ENCODE measurements at regions not wholly inside any gene's neighbourhood (a gene's known extent, or its start where the extent isn't known, plus 50 kb on each side); places are given as distances from the start of the nearest gene placed in this dataset.

DNA sequence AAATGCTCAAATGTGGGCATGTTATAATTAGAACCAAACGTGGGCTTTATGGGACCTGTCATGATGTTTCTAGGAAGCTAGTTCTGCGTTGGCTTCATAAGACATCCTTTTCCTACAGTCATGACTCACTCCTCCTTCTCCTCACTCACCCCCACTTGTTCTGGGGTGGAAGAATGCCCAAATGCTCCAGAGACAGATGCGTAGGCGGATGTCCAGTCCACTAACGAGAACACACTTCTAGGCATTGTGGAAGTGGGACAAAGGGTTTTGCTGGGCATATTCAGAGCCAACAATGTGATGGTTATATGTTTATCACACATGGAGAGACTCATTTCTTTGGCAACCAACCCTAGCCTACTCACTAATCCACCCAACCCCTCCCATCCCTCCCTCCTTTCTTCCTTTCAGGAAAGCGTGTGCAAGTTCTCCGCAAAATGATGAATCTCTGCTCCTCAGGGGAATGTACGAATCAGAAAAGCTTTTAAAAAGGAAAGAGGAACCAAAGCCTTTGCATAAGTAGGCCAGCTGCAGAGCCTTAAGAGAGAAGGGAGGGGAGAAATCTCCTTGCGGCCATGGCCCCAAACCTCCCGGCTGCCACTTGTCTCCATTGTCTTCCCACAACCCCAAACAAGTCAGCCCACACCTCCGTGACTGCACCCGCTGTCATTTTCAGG, 123.0 kb upstream of the SPRED1 start:
- TF ChIP-seq, protein P1, sequence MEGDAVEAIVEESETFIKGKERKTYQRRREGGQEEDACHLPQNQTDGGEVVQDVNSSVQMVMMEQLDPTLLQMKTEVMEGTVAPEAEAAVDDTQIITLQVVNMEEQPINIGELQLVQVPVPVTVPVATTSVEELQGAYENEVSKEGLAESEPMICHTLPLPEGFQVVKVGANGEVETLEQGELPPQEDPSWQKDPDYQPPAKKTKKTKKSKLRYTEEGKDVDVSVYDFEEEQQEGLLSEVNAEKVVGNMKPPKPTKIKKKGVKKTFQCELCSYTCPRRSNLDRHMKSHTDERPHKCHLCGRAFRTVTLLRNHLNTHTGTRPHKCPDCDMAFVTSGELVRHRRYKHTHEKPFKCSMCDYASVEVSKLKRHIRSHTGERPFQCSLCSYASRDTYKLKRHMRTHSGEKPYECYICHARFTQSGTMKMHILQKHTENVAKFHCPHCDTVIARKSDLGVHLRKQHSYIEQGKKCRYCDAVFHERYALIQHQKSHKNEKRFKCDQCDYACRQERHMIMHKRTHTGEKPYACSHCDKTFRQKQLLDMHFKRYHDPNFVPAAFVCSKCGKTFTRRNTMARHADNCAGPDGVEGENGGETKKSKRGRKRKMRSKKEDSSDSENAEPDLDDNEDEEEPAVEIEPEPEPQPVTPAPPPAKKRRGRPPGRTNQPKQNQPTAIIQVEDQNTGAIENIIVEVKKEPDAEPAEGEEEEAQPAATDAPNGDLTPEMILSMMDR (IDR thresholded peaks at IDR 0.05; ENCODE audit: poor library complexity), result no peak
- no peak for TF ChIP-seq EZH2 (IDR thresholded peaks at IDR 0.05; ENCODE audit: borderline replicate concordance)
